ENCODE measurements at regions not wholly inside any gene's neighbourhood (a gene's known extent, or its start where the extent isn't known, plus 50 kb on each side); places are given as distances from the start of the nearest gene placed in this dataset.

DNA sequence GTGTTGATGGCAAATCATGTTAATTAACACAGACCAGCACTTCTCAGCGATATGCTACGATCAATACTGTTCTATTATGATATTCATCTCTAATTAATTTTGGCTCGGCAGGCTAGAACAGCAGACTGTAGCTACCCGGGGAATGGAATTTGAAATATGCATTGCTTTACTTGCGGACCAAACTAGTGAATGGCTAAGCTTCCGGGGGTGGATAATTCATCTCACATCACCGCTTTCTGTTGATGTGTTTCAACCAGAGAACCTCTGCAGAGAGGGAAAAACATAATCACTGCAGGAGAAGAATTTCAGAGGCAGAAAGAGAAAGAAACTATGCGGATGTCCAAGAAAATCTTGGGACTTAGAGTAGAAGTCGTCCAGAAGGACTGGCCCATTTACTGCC, 490.9 kb downstream of the STK39 start:
- WGBS (ENCODE audit: insufficient coverage) = 80% methylated on average over 4 of the region's 9 CpGs
- no peaks in the 10 kb centered on the region for H4K20me1 ChIP-seq (ENCODE audit: insufficient read depth, low read length)
- no peak overlapping the region for H3K4me3 ChIP-seq (replicated peaks in 1 of 3; ENCODE audit: low read depth in 2 of 3, low read length in 3 of 3)
- DNase-seq = no peak
- intact Hi-C loops (cut with micrococcal nuclease) = no loop called here
- H3K79me2 ChIP-seq (ENCODE audit: insufficient read depth, low read length) = no peaks in the 10 kb centered on the region
- H3K4me1 ChIP-seq (ENCODE audit: control insufficient read depth in 1 of 2, insufficient read depth in 2 of 2, low read length in 2 of 2) = no peaks in the 10 kb centered on the region
- Mint-ChIP-seq H3K36me3 (no peaks in the 10 kb centered on the region), H3K27me3 (ENCODE audit: low read depth in 3 of 3) (peaks cover 0 to 2% (median 0%) of the 10 kb centered on the region in 3 donors), H3K4me1 (no peaks in the 10 kb centered on the region), H3K27ac (no peak overlapping the region), H3K4me3 (no peak overlapping the region), H3K9me3 (peaks cover 0 to 9% (median 2%) of the 10 kb centered on the region in 7 donors)
- TF ChIP-seq, protein P1, sequence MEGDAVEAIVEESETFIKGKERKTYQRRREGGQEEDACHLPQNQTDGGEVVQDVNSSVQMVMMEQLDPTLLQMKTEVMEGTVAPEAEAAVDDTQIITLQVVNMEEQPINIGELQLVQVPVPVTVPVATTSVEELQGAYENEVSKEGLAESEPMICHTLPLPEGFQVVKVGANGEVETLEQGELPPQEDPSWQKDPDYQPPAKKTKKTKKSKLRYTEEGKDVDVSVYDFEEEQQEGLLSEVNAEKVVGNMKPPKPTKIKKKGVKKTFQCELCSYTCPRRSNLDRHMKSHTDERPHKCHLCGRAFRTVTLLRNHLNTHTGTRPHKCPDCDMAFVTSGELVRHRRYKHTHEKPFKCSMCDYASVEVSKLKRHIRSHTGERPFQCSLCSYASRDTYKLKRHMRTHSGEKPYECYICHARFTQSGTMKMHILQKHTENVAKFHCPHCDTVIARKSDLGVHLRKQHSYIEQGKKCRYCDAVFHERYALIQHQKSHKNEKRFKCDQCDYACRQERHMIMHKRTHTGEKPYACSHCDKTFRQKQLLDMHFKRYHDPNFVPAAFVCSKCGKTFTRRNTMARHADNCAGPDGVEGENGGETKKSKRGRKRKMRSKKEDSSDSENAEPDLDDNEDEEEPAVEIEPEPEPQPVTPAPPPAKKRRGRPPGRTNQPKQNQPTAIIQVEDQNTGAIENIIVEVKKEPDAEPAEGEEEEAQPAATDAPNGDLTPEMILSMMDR (IDR thresholded peaks at IDR 0.05) = no peak
- H3K27me3 ChIP-seq (ENCODE audit: control insufficient read depth in 2 of 2, insufficient read depth in 2 of 2, low read length in 2 of 2) = no peaks in the 10 kb centered on the region
- H3K36me3 ChIP-seq (replicated peaks in 1 of 2; ENCODE audit: control insufficient read depth in 1 of 2, insufficient read depth in 2 of 2, low read length in 2 of 2) = no peaks in the 10 kb centered on the region
- no peak overlapping the region for H3K27ac ChIP-seq (ENCODE audit: low read depth in 1 of 2, low read length in 2 of 2)
- H2AFZ ChIP-seq (ENCODE audit: insufficient read depth, low read depth, low read length, poor library complexity, severe bottlenecking) = no peak overlapping the region
- H3K9me3 ChIP-seq (replicated peaks in 1 of 2; ENCODE audit: control insufficient read depth in 1 of 2, insufficient read depth in 1 of 2, low read length in 2 of 2) = no peaks in the 10 kb centered on the region
- no peak overlapping the region for H3K9ac ChIP-seq (ENCODE audit: insufficient read depth, low read length, poor library complexity, severe bottlenecking)
- no peak overlapping the region for H3K4me2 ChIP-seq (replicated peaks; ENCODE audit: extremely low read depth, low read length, poor library complexity, severe bottlenecking)

DNA sequence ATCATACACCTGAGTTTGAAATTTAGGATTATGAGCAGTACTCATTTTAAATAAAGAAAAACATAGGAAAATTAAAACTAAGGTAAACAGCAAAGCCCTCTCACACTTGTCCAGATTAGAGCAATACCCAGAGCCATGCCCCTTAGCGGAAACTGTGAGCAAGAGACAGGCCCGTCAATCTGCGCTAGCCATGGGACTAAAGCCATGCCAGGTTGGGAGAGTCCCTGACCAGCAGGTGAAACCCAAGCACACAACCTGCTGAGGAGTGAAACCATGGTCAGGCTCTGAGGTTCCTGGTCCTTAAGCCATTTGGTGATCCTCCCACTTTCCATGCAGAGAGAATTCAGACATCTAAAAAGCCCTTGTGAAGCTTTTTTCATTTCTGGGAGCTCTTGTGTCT, 494.3 kb downstream of the STK39 start:
- H3K79me2 ChIP-seq (ENCODE audit: insufficient read depth, low read length) = no peaks in the 10 kb centered on the region
- Mint-ChIP-seq H3K4me1 (no peaks in the 10 kb centered on the region), H3K9me3 (peaks cover 0 to 5% (median 0%) of the 10 kb centered on the region in 7 donors)

More for the DNA sequence above, 494.3 kb downstream of the STK39 start:
- H3K27ac ChIP-seq (ENCODE audit: low read depth in 1 of 2, low read length in 2 of 2) = no peak overlapping the region
- no peaks in the 10 kb centered on the region for H4K20me1 ChIP-seq (ENCODE audit: insufficient read depth, low read length)
- H3K9me3 ChIP-seq (replicated peaks in 1 of 2; ENCODE audit: control insufficient read depth in 1 of 2, insufficient read depth in 1 of 2, low read length in 2 of 2) = no peaks in the 10 kb centered on the region
- H3K4me3 ChIP-seq (replicated peaks in 1 of 3; ENCODE audit: low read depth in 2 of 3, low read length in 3 of 3) = no peak overlapping the region
- intact Hi-C loops (cut with micrococcal nuclease) = no loop called here
- H3K27me3 ChIP-seq (ENCODE audit: control insufficient read depth in 2 of 2, insufficient read depth in 2 of 2, low read length in 2 of 2) = no peaks in the 10 kb centered on the region
- Mint-ChIP-seq H3K27me3 (ENCODE audit: low read depth in 3 of 3) (peaks cover 0 to 2% (median 0%) of the 10 kb centered on the region in 3 donors), H3K27ac (no peak overlapping the region), H3K4me3 (no peak overlapping the region), H3K36me3 (no peaks in the 10 kb centered on the region)
- DNase-seq = no peak
- H3K9ac ChIP-seq (ENCODE audit: insufficient read depth, low read length, poor library complexity, severe bottlenecking) = no peak overlapping the region
- 100% methylated on average over 3 of the region's 3 CpGs for WGBS (ENCODE audit: insufficient coverage)
- no peaks in the 10 kb centered on the region for H3K4me1 ChIP-seq (ENCODE audit: control insufficient read depth in 1 of 2, insufficient read depth in 2 of 2, low read length in 2 of 2)
- H2AFZ ChIP-seq (ENCODE audit: insufficient read depth, low read depth, low read length, poor library complexity, severe bottlenecking) = no peak overlapping the region
- H3K4me2 ChIP-seq (replicated peaks; ENCODE audit: extremely low read depth, low read length, poor library complexity, severe bottlenecking) = no peak overlapping the region
- TF ChIP-seq, protein P1 (IDR thresholded peaks at IDR 0.05) = no peak
- no peaks in the 10 kb centered on the region for H3K36me3 ChIP-seq (replicated peaks in 1 of 2; ENCODE audit: control insufficient read depth in 1 of 2, insufficient read depth in 2 of 2, low read length in 2 of 2)

All from CD14-positive monocyte (primary cell).